B cell (primary cell): ENCODE measurements at regions not wholly inside any gene's neighbourhood (a gene's known extent, or its start where the extent isn't known, plus 50 kb on each side); places are given as distances from the start of the nearest gene placed in this dataset.

Source experiments
- ATAC-seq: fragments of 200-7000 bp; cut with Tn5 transposase; one replicate; pipeline ENCODE4 v1.10.0; 2021; ENCODE audit warnings: low read depth, mild to moderate bottlenecking, moderate number of reproducible peaks, moderate library complexity
- CTCF ChIA-PET: fragments of 350-600 bp; sonication (Branson Sonifier 250); formaldehyde crosslinking; loops from one replicate; lab custom pipeline; 2021; ENCODE audit warnings: antibody characterized with exemption, inconsistent platforms; lab: Charles Lee
- POLR2A ChIA-PET: fragments of 350-600 bp; sonication (Branson Sonifier 250); formaldehyde crosslinking; loops from one replicate; lab custom pipeline; 2021; ENCODE audit warnings: antibody characterized with exemption; lab: Charles Lee
- DNase-seq: peaks from one replicate; pipeline ENCODE4 v3.0.0; 2013
- H2AFZ ChIP-seq: 2 replicates; pipeline ENCODE4 v1.6.1; 2012; ENCODE audit warnings: mild to moderate bottlenecking, low read depth, low read length; ENCODE audit not compliant: insufficient read depth, poor library complexity, severe bottlenecking
- H3K27ac ChIP-seq, 2 donors: 1 replicate in 1 of 2; 2 replicates in 1 of 2; pipeline ENCODE4 v1.5.1; 2012 to 2013; ENCODE audit warnings: low read length in 2 of 2, mild to moderate bottlenecking in 2 of 2, moderate library complexity in 1 of 2
- H3K27me3 ChIP-seq, 4 experiments: fragments of 200-600 bp in 1 of 4; sonication (generic) in 1 of 4; replicated peaks in 1 of 4; 1 replicate in 2 of 4; 2 replicates in 2 of 4; pipeline versions ENCODE4 v1.6.1 to v1.7.0; 2013 to 2016; ENCODE audit warnings: low read length in 3 of 4, mild to moderate bottlenecking in 2 of 4, mixed read lengths in 1 of 4, moderate library complexity in 1 of 4; ENCODE audit not compliant: insufficient read depth in 4 of 4, control insufficient read depth in 3 of 4; ENCODE audit errors: control extremely low read depth in 1 of 4
- H3K36me3 ChIP-seq, 2 experiments: replicated peaks in 1 of 2; 1 replicate in 1 of 2; 2 replicates in 1 of 2; pipeline versions ENCODE4 v1.6.1 to v1.7.1; 2013; ENCODE audit warnings: low read length in 1 of 2; ENCODE audit not compliant: insufficient read depth in 2 of 2, control insufficient read depth in 1 of 2; ENCODE audit errors: control extremely low read depth in 1 of 2, extremely low read depth in 1 of 2
- H3K4me1 ChIP-seq, 2 donors: fragments of 200-600 bp in 1 of 2; sonication (generic) in 1 of 2; 1 replicate in 1 of 2; 2 replicates in 1 of 2; pipeline versions ENCODE4 v1.5.1 to v1.6.1; 2013 to 2017; ENCODE audit warnings: low read length in 2 of 2; ENCODE audit not compliant: control insufficient read depth in 2 of 2, insufficient read depth in 2 of 2
- H3K4me2 ChIP-seq: replicated peaks from 2 replicates; pipeline ENCODE3; 2012; ENCODE audit warnings: mild to moderate bottlenecking, low read depth, low read length; ENCODE audit not compliant: poor library complexity, severe bottlenecking
- H3K4me3 ChIP-seq, 5 experiments: fragments of 200-600 bp in 1 of 5; sonication (generic) in 1 of 5; 1 replicate in 3 of 5; 2 replicates in 2 of 5; pipeline versions ENCODE4 v1.5.1 to v1.7.0; 2011 to 2016; ENCODE audit warnings: low read length in 4 of 5, mild to moderate bottlenecking in 4 of 5, low read depth in 2 of 5, control low read depth in 1 of 5, moderate library complexity in 1 of 5; ENCODE audit not compliant: insufficient read depth in 1 of 5; ENCODE audit errors: control extremely low read depth in 1 of 5, extremely low read depth in 1 of 5
- H3K79me2 ChIP-seq: fragments of 200-600 bp; sonication (generic); one replicate; pipeline ENCODE4 v1.6.0; 2016; ENCODE audit warnings: low read length; ENCODE audit not compliant: control insufficient read depth, insufficient read depth
- H3K9ac ChIP-seq: fragments of 200-600 bp; sonication (generic); 2 replicates; pipeline ENCODE4 v1.6.1; 2017; ENCODE audit warnings: mild to moderate bottlenecking, low read length, moderate library complexity
- H3K9me3 ChIP-seq, 3 donors: one replicate each; pipeline versions ENCODE4 v1.6.1 to v1.7.1; 2013; ENCODE audit warnings: low read length in 2 of 3; ENCODE audit not compliant: control insufficient read depth in 2 of 3, insufficient read depth in 1 of 3; ENCODE audit errors: control extremely low read depth in 1 of 3
- H4K20me1 ChIP-seq: 2 replicates; pipeline ENCODE4 v1.6.0; 2012; ENCODE audit warnings: mild to moderate bottlenecking, low read length; ENCODE audit not compliant: insufficient read depth, control insufficient read depth, poor library complexity, severe bottlenecking
- H3K27ac Mint-ChIP-seq: one replicate; pipeline ENCODE4 v1.8.0; 2021; ENCODE audit warnings: mixed read lengths
- H3K27me3 Mint-ChIP-seq: one replicate; pipeline ENCODE4 v1.8.0; 2021; ENCODE audit warnings: mixed read lengths
- H3K4me1 Mint-ChIP-seq: one replicate; pipeline ENCODE4 v1.8.0; 2021; ENCODE audit warnings: mixed read lengths
- H3K4me3 Mint-ChIP-seq: one replicate; pipeline ENCODE4 v1.8.0; 2021; ENCODE audit warnings: mixed read lengths
- H3K9me3 Mint-ChIP-seq: one replicate; pipeline ENCODE4 v1.8.0; 2022; ENCODE audit warnings: mixed read lengths; ENCODE audit not compliant: insufficient read depth
- CTCF ChIP-seq: fragments of 200-600 bp; IDR thresholded peaks from one replicate; pipeline ENCODE4 v1.8.0; 2022; ENCODE audit warnings: antibody characterized with exemption, mild to moderate bottlenecking
- EZH2 ChIP-seq: IDR thresholded peaks from 2 replicates; pipeline ENCODE4 v1.6.1; 2012; ENCODE audit warnings: borderline replicate concordance, low read depth, mild to moderate bottlenecking, moderate library complexity, low read length; ENCODE audit not compliant: insufficient read depth, poor library complexity, severe bottlenecking
- WGBS: methylation state at CpG from one replicate; pipeline ENCODE4 v1.1.5; 2013; ENCODE audit warnings: missing lambda C conversion rate; ENCODE audit not compliant: insufficient coverage; 5-methylcytosine and 5-hydroxymethylcytosine counted together
- intact Hi-C: fragments of 100-400 bp; cut with micrococcal nuclease; formaldehyde crosslinking; loops from one replicate; pipeline ENCODE4 v1.10.0; 2022

GRCh38 chr10:25824050-25824449 lies 110.0 kb upstream of the MYO3A start:
- Histone ChIP-seq H3K9me3 (peaks cover 0 to 3% (median 0%) of the 10 kb centered on the region in 3 donors), H3K79me2 (no peaks in the 10 kb centered on the region), H3K4me2 (no peak overlapping the region), H3K27me3 (peaks cover 0 to under 1% (median 0%) of the 10 kb centered on the region in 4 experiments), H3K9ac (no peak overlapping the region), H3K27ac (no peak overlapping the region), H3K36me3 (no peaks in the 10 kb centered on the region), H3K4me3 (no peak overlapping the region), H2AFZ (no peak overlapping the region), H3K4me1 (peaks cover 5 to 7% of the 10 kb centered on the region in 2 donors), H4K20me1 (no peaks in the 10 kb centered on the region)
- POLR2A ChIA-PET: no interaction called here
- WGBS: 33% methylated on average over 1 of the region's 4 CpGs
- H3K4me1 Mint-ChIP-seq: peaks cover 9% of the 10 kb centered on the region
- CTCF ChIA-PET: no interaction called here
- no peak overlapping the region for H3K27ac Mint-ChIP-seq
- DNase-seq: no peak
- TF ChIP-seq EZH2: no peak
- TF ChIP-seq CTCF: no peak
- H3K27me3 Mint-ChIP-seq: peaks cover 20% of the 10 kb centered on the region
- no peaks in the 10 kb centered on the region for H3K9me3 Mint-ChIP-seq
- no peak for ATAC-seq
- intact Hi-C loops: no loop called here
- no peak overlapping the region for H3K4me3 Mint-ChIP-seq

GRCh38 chr10:25828475-25828874 lies 105.6 kb upstream of the MYO3A start:
- WGBS: 67% methylated on average over 2 of the region's 4 CpGs
- TF ChIP-seq EZH2 (no peak), CTCF (no peak)
- H4K20me1 ChIP-seq: no peaks in the 10 kb centered on the region
- no peak overlapping the region for H3K27ac Mint-ChIP-seq
- peaks cover 14% of the 10 kb centered on the region for H3K27me3 Mint-ChIP-seq
- ChIA-PET POLR2A (no interaction called here), CTCF (interaction anchor here (0.6 kb wide), 1 partner anchor 22 kb away, joined by 3 read pairs; no protein-coding TSS in a partner anchor)
- H3K27me3 ChIP-seq: peaks cover 0 to 4% (median 0%) of the 10 kb centered on the region in 4 experiments
- H3K9ac ChIP-seq: no peak overlapping the region
- no peaks in the 10 kb centered on the region for H3K9me3 Mint-ChIP-seq
- intact Hi-C loops: no loop called here
- no peaks in the 10 kb centered on the region for H3K79me2 ChIP-seq
- H3K36me3 ChIP-seq: no peaks in the 10 kb centered on the region
- H3K4me1 Mint-ChIP-seq: no peaks in the 10 kb centered on the region
- H3K27ac ChIP-seq: no peak overlapping the region
- DNase-seq: no peak
- no peaks in the 10 kb centered on the region for H3K4me1 ChIP-seq
- no peak overlapping the region for H2AFZ ChIP-seq
- H3K4me2 ChIP-seq: no peak overlapping the region
- no peak overlapping the region for H3K4me3 ChIP-seq
- ATAC-seq: no peak
- H3K9me3 ChIP-seq: no peaks in the 10 kb centered on the region
- H3K4me3 Mint-ChIP-seq: no peak overlapping the region
